Suprapubic skin (tissue), 4 donors: ENCODE measurements at regions not wholly inside any gene's neighbourhood (a gene's known extent, or its start where the extent isn't known, plus 50 kb on each side); places are given as distances from the start of the nearest gene placed in this dataset.

ENCODE experiments used
- DNase-seq, 2 donors: peaks; one replicate each; pipeline ENCODE4 v3.0.0-alpha.2; 2019; ENCODE audit warnings: low spot score in 2 of 2
- H3K27ac ChIP-seq: fragments of 200-600 bp; sonication (generic); one replicate; pipeline ENCODE4 v1.5.1; 2019
- H3K27me3 ChIP-seq: fragments of 200-600 bp; sonication (generic); one replicate; pipeline ENCODE4 v1.5.1; 2019
- H3K36me3 ChIP-seq: fragments of 200-600 bp; sonication (generic); one replicate; pipeline ENCODE4 v1.5.1; 2019
- H3K4me1 ChIP-seq: fragments of 200-600 bp; sonication (generic); one replicate; pipeline ENCODE4 v1.5.1; 2019
- H3K4me3 ChIP-seq: fragments of 200-600 bp; sonication (generic); one replicate; pipeline ENCODE4 v1.5.1; 2019; ENCODE audit warnings: mild to moderate bottlenecking
- H3K9me3 ChIP-seq: fragments of 200-600 bp; sonication (generic); one replicate; pipeline ENCODE4 v1.5.1; 2019
- EP300 ChIP-seq: sonication (generic); formaldehyde crosslinking; IDR thresholded peaks from one replicate; pipeline ENCODE4 v1.6.1; 2017; ENCODE audit warnings: antibody characterized with exemption
- POLR2A ChIP-seq, 2 donors: fragments of 450-650 bp; IDR thresholded peaks; one replicate each; pipeline ENCODE4 v1.6.1; 2017; ENCODE audit warnings: antibody characterized with exemption in 2 of 2, mild to moderate bottlenecking in 2 of 2, moderate library complexity in 2 of 2
- POLR2AphosphoS5 ChIP-seq, 3 donors: sonication (generic); formaldehyde crosslinking; IDR thresholded peaks; one replicate each; pipeline ENCODE4 v1.6.1; 2017; ENCODE audit warnings: antibody characterized with exemption in 3 of 3
- WGBS: methylation state at CpG from one replicate; pipeline ENCODE4 v1.1.5; 2018; 5-methylcytosine and 5-hydroxymethylcytosine counted together
- TF ChIP-seq, protein P1 (sequence below), 2 donors: fragments of 200-600 bp in 1 of 2; fragments of 450-650 bp in 1 of 2; sonication (generic) in 1 of 2; IDR thresholded peaks; one replicate each; pipeline ENCODE4 v1.5.1; 2016 to 2019; ENCODE audit warnings: antibody characterized with exemption in 2 of 2, mild to moderate bottlenecking in 1 of 2, moderate library complexity in 1 of 2

DNA sequence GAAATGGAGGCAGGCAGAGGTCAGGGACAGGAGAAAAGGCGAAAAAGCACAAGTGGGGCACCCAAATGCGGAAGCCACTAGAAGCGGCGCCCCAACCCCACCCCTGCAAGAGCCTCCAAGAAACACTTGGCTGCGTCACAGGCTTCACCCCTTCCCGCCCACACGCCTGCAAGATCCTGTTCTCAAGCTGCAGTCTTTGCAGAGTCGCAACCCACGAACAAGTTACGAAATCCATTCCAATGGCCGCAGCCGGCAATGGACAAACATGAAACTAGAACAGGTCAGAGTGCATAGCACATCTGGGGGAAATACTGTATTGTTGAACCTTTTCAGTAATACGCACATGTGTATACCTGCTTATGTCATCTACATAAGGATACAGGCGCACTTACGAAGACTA is 103.6 kb downstream of the PSMG1 start:
- Histone ChIP-seq H3K27me3 (no peaks in the 10 kb centered on the region), H3K4me1 (peaks cover 27% of the 10 kb centered on the region), H3K36me3 (no peaks in the 10 kb centered on the region), H3K9me3 (no peaks in the 10 kb centered on the region), H3K4me3 (no peak overlapping the region), H3K27ac (no peak overlapping the region)
- WGBS = 68% methylated on average over 15 of the region's 15 CpGs
- TF ChIP-seq POLR2AphosphoS5 (IDR thresholded peaks at IDR 0.05) = peak in 1 of 3 donors; percentile 19
- no peak for TF ChIP-seq POLR2A (IDR thresholded peaks at IDR 0.05)
- peak; percentile 84 to 88 for DNase-seq

DNA sequence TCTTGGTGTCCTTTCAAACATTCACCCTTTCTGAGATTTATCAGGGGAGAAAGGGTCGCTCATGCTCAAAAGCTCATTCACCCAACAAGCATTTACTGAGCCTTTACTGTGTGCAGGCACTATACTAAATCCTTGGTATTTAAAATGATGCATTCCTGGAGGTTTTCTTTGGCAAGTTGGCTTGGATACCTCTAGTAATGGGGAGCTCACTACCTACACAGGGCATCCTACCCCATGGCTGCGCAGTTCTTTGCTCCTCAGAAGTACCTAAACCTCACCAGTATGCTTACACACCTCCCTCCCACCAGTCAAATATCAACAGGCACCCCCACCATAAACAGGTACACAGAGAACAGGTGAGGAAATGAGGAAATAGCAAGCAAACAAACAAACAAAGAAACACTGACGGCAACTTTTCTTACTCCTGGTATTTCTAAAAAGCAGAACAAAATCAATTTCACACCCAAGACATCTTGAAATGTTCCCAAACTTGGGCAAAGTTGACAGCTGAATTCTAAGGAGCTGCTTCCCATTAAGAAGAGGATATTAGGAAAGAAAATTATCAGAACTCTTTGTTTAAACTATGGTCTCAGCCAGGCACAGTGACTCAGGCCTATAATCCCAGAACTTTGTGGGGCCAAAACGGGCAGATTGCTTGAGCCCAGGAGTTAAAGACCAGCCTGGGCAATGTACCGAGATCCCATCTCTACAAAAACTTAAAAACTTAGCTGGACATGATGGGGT is 104.8 kb downstream of the PSMG1 start:
- H3K9me3 ChIP-seq = no peaks in the 10 kb centered on the region
- H3K4me1 ChIP-seq = peaks cover 23% of the 10 kb centered on the region
- H3K4me3 ChIP-seq = no peak overlapping the region
- no peak for DNase-seq
- WGBS = 90% methylated on average over 5 of the region's 5 CpGs
- no peaks in the 10 kb centered on the region for H3K36me3 ChIP-seq
- no peak for TF ChIP-seq POLR2A (IDR thresholded peaks at IDR 0.05)
- no peak for TF ChIP-seq POLR2AphosphoS5 (IDR thresholded peaks at IDR 0.05)
- TF ChIP-seq, protein P1, sequence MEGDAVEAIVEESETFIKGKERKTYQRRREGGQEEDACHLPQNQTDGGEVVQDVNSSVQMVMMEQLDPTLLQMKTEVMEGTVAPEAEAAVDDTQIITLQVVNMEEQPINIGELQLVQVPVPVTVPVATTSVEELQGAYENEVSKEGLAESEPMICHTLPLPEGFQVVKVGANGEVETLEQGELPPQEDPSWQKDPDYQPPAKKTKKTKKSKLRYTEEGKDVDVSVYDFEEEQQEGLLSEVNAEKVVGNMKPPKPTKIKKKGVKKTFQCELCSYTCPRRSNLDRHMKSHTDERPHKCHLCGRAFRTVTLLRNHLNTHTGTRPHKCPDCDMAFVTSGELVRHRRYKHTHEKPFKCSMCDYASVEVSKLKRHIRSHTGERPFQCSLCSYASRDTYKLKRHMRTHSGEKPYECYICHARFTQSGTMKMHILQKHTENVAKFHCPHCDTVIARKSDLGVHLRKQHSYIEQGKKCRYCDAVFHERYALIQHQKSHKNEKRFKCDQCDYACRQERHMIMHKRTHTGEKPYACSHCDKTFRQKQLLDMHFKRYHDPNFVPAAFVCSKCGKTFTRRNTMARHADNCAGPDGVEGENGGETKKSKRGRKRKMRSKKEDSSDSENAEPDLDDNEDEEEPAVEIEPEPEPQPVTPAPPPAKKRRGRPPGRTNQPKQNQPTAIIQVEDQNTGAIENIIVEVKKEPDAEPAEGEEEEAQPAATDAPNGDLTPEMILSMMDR (IDR thresholded peaks at IDR 0.05) = no peak
- no peak for TF ChIP-seq EP300
- no peak overlapping the region for H3K27ac ChIP-seq
- H3K27me3 ChIP-seq = no peaks in the 10 kb centered on the region

DNA sequence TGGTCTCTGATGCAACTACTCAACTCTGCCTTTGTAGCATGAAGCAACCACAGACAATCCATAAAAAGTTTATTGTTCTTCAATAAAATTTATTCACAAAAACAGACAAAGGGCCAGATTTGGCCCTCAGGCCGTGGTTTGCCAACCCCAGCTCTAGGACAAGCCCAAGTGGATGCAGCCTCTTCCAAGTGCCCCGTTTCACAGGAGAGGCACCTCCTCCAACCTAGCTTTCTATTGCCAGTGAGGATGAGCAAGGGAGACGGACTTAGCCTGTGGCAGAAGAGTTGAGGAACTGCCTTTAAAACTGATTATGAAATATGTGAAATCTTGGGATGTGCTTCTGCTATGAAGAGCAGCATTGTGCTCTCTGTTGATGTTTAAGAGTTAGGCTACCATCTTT is 105.4 kb downstream of the PSMG1 start:
- no peak for DNase-seq
- Histone ChIP-seq H3K27ac (no peak overlapping the region), H3K27me3 (no peaks in the 10 kb centered on the region), H3K9me3 (no peaks in the 10 kb centered on the region), H3K36me3 (no peaks in the 10 kb centered on the region), H3K4me1 (peaks cover 22% of the 10 kb centered on the region), H3K4me3 (no peak overlapping the region)
- 51% methylated on average over 2 of the region's 3 CpGs for WGBS
- TF ChIP-seq, protein P1 (IDR thresholded peaks at IDR 0.05) = no peak
- no peak for TF ChIP-seq EP300
- TF ChIP-seq POLR2A (IDR thresholded peaks at IDR 0.05) = no peak
- no peak for TF ChIP-seq POLR2AphosphoS5 (IDR thresholded peaks at IDR 0.05)

DNA sequence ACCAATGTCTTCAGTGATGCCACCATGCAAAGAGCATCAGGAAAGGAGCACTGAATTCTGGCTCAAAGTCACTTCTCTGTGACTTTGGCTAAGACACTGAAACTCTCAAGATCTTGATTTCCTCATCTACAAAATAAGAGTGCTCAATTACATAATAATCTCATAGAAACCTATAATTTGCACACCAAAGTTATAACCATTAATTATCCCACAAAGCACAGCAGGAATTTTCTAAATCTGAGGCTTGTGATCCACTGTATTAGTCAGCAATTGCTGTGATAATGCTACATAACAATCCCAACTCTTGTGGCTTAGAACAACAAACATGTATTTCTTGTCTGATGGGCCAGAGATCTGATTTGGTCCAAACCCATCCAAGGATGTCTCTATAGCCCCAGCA is 108.7 kb downstream of the PSMG1 start:
- H3K27me3 ChIP-seq = no peaks in the 10 kb centered on the region
- no peak overlapping the region for H3K4me3 ChIP-seq
- no peak overlapping the region for H3K27ac ChIP-seq
- H3K4me1 ChIP-seq = peaks cover 27% of the 10 kb centered on the region
- no peaks in the 10 kb centered on the region for H3K36me3 ChIP-seq
- H3K9me3 ChIP-seq = no peaks in the 10 kb centered on the region
- TF ChIP-seq POLR2A (IDR thresholded peaks at IDR 0.05) (no peak), POLR2AphosphoS5 (IDR thresholded peaks at IDR 0.05) (no peak), EP300 (no peak)
- TF ChIP-seq, protein P1 (IDR thresholded peaks at IDR 0.05) = no peak
- DNase-seq = no peak

DNA sequence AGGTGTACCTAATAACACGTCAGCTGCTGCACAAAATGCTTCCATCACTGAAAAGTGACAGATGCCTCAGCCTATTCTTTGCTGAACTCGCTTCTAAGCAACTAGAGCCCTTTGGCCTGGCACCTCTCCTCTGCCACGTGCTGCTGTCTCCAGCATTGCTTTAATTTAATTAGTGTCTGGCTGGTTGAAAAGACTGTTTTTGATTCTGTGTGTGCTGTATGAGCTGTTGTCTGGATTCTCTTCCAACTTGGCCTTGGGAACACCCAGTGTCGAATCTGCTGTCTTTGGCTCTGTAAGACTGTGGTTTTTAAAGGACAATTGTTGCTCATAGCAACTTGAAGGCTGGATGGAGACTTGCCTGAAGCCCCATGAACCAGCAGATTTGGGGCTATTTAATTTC is 109.5 kb downstream of the PSMG1 start:
- Histone ChIP-seq H3K4me1 (peaks cover 24% of the 10 kb centered on the region), H3K9me3 (no peaks in the 10 kb centered on the region), H3K36me3 (no peaks in the 10 kb centered on the region), H3K27ac (no peak overlapping the region), H3K27me3 (no peaks in the 10 kb centered on the region), H3K4me3 (no peak overlapping the region)
- 38% methylated on average over 4 of the region's 4 CpGs for WGBS
- no peak for DNase-seq
- TF ChIP-seq POLR2AphosphoS5 (IDR thresholded peaks at IDR 0.05) (no peak), POLR2A (IDR thresholded peaks at IDR 0.05) (no peak), EP300 (no peak)
- TF ChIP-seq, protein P1 (IDR thresholded peaks at IDR 0.05) = no peak
